ENCODE measurements at regions not wholly inside any gene's neighbourhood (a gene's known extent, or its start where the extent isn't known, plus 50 kb on each side); places are given as distances from the start of the nearest gene placed in this dataset.
"Not testable (repeated sequence)": the region's sequence is repeated elsewhere in the genome, so short reads cannot be mapped to it uniquely, and the experiment has no call there.

- WGBS, 5 donors = 10 to 46% (median 34%) methylated on average over 2 of the region's 2 CpGs
Observed at GRCh38 chrX:67351411-67351810, 192.4 kb upstream of the AR start.

GRCh38 chrX:67353651-67354370, 190.0 kb upstream of the AR start:
- H3K9me3 ChIP-seq = no peaks in the 10 kb centered on the region
- no peak for DNase-seq
- no peak overlapping the region for H3K4me3 ChIP-seq
- intact Hi-C loops (cut with DNase I; ENCODE audit: low total_unique reads) = no loop called here
- no peak overlapping the region for H3K27ac ChIP-seq
- TF ChIP-seq POLR2A (IDR thresholded peaks at IDR 0.05) (no peak), POLR2AphosphoS5 (IDR thresholded peaks at IDR 0.05) (no peak), EP300 (IDR thresholded peaks at IDR 0.05) (no peak), CTCF (IDR thresholded peaks at IDR 0.05) (no peak)
- H3K4me1 ChIP-seq = no peaks in the 10 kb centered on the region
- H3K36me3 ChIP-seq = no peaks in the 10 kb centered on the region
- no peaks in the 10 kb centered on the region for H3K27me3 ChIP-seq
- WGBS, 5 donors = 81 to 97% (median 90%) methylated on average over 2 of the region's 2 CpGs

More at GRCh38 chrX:67351411-67351810, 192.4 kb upstream of the AR start:
- Histone ChIP-seq H3K4me3 (no peak overlapping the region), H3K27me3 (no peaks in the 10 kb centered on the region), H3K9me3 (no peaks in the 10 kb centered on the region), H3K27ac (no peak overlapping the region), H3K36me3 (no peaks in the 10 kb centered on the region), H3K4me1 (no peaks in the 10 kb centered on the region)
- intact Hi-C loops (cut with DNase I; ENCODE audit: low total_unique reads) = no loop called here
- TF ChIP-seq EP300 (IDR thresholded peaks at IDR 0.05) (no peak), POLR2AphosphoS5 (IDR thresholded peaks at IDR 0.05) (no peak), CTCF (IDR thresholded peaks at IDR 0.05) (no peak), POLR2A (IDR thresholded peaks at IDR 0.05) (no peak)
- peak in 1 of 2 donors; percentile 4 for DNase-seq

- intact Hi-C loops (cut with DNase I; ENCODE audit: low total_unique reads); H3K4me1 ChIP-seq; H3K4me3 ChIP-seq; DNase-seq; H3K27ac ChIP-seq; H3K36me3 ChIP-seq; H3K27me3 ChIP-seq; H3K9me3 ChIP-seq: not testable (repeated sequence)
- whole genome bisulfite sequencing, 5 donors = 63 to 82% (median 72%) methylated on average over 2 of the region's 2 CpGs
Observed at GRCh38 chrX:67361267-67361666, 182.6 kb upstream of the AR start.

GRCh38 chrX:67384403-67384802, 159.4 kb upstream of the AR start:
- H3K36me3 ChIP-seq = no peaks in the 10 kb centered on the region
- 61 to 88% (median 81%) methylated on average over 1 to 2 of the region's 2 CpGs for WGBS, 5 donors
- H3K27me3 ChIP-seq = no peaks in the 10 kb centered on the region
- H3K4me1 ChIP-seq = no peaks in the 10 kb centered on the region
- peaks cover 0 to 24% (median 5%) of the 10 kb centered on the region in 4 donors for H3K9me3 ChIP-seq
- intact Hi-C loops (cut with DNase I; ENCODE audit: low total_unique reads) = no loop called here
- no peak for TF ChIP-seq EP300 (IDR thresholded peaks at IDR 0.05)
- no peak for TF ChIP-seq POLR2A (IDR thresholded peaks at IDR 0.05)
- no peak for TF ChIP-seq CTCF (IDR thresholded peaks at IDR 0.05)
- TF ChIP-seq POLR2AphosphoS5 (IDR thresholded peaks at IDR 0.05) = no peak
- DNase-seq = no peak
- H3K4me3 ChIP-seq = no peak overlapping the region
- no peak overlapping the region for H3K27ac ChIP-seq

GRCh38 chrX:67408423-67409079, 135.3 kb upstream of the AR start:
- H3K4me1 ChIP-seq = no peaks in the 10 kb centered on the region
- H3K27me3 ChIP-seq = no peaks in the 10 kb centered on the region
- no peak overlapping the region for H3K4me3 ChIP-seq
- H3K36me3 ChIP-seq = no peaks in the 10 kb centered on the region
- no peak for TF ChIP-seq POLR2AphosphoS5 (IDR thresholded peaks at IDR 0.05)
- no peak for TF ChIP-seq EP300 (IDR thresholded peaks at IDR 0.05)
- no peak for TF ChIP-seq POLR2A (IDR thresholded peaks at IDR 0.05)
- no peak for TF ChIP-seq CTCF (IDR thresholded peaks at IDR 0.05)
- H3K27ac ChIP-seq = no peak overlapping the region
- no peak for DNase-seq
- intact Hi-C loops (cut with DNase I; ENCODE audit: low total_unique reads) = no loop called here
- peaks cover 0 to 16% (median 10%) of the 10 kb centered on the region in 4 donors for H3K9me3 ChIP-seq
- WGBS, 5 donors = 78 to 92% (median 89%) methylated on average over 3 to 19 of the region's 19 CpGs
